Stimulated activated naive CD8-positive, alpha-beta T cell treated with anti-CD3 and anti-CD28 coated beads, Interleukin-15, Interleukin-2, amounts not matched to agents 100 ng/mL and 50 ng/mL, for 24 hours (primary cell): ENCODE measurements at regions not wholly inside any gene's neighbourhood (a gene's known extent, or its start where the extent isn't known, plus 50 kb on each side); places are given as distances from the start of the nearest gene placed in this dataset.

Source experiments
- H3K27ac Mint-ChIP-seq: one replicate; pipeline ENCODE4 v1.8.0; 2021; ENCODE audit warnings: mild to moderate bottlenecking, mixed read lengths
- H3K27me3 Mint-ChIP-seq: one replicate; pipeline ENCODE4 v1.8.0; 2021; ENCODE audit warnings: mixed read lengths
- H3K36me3 Mint-ChIP-seq: one replicate; pipeline ENCODE4 v1.8.0; 2021; ENCODE audit warnings: low read depth, mixed read lengths
- H3K4me1 Mint-ChIP-seq: one replicate; pipeline ENCODE4 v1.8.0; 2021; ENCODE audit warnings: low read depth, mixed read lengths
- H3K4me3 Mint-ChIP-seq: one replicate; pipeline ENCODE4 v1.8.0; 2021; ENCODE audit warnings: mild to moderate bottlenecking, mixed read lengths
- H3K9me3 Mint-ChIP-seq: one replicate; pipeline ENCODE4 v1.8.0; 2021; ENCODE audit warnings: mixed read lengths

- no peaks in the 10 kb centered on the region for H3K4me1 Mint-ChIP-seq
- no peaks in the 10 kb centered on the region for H3K27me3 Mint-ChIP-seq
- H3K36me3 Mint-ChIP-seq: no peaks in the 10 kb centered on the region
- no peak overlapping the region for H3K27ac Mint-ChIP-seq
- no peak overlapping the region for H3K4me3 Mint-ChIP-seq
- H3K9me3 Mint-ChIP-seq: no peaks in the 10 kb centered on the region
Observed at GRCh38 chr2:145464866-145465265, 944.9 kb upstream of the ZEB2 start.

- H3K27me3 Mint-ChIP-seq: no peaks in the 10 kb centered on the region
- H3K36me3 Mint-ChIP-seq: no peaks in the 10 kb centered on the region
- H3K4me3 Mint-ChIP-seq: no peak overlapping the region
- H3K4me1 Mint-ChIP-seq: no peaks in the 10 kb centered on the region
- no peak overlapping the region for H3K27ac Mint-ChIP-seq
- no peaks in the 10 kb centered on the region for H3K9me3 Mint-ChIP-seq
Observed at GRCh38 chr2:145460112-145460511, 940.2 kb upstream of the ZEB2 start.

- no peak overlapping the region for H3K4me3 Mint-ChIP-seq
- no peaks in the 10 kb centered on the region for H3K36me3 Mint-ChIP-seq
- no peak overlapping the region for H3K27ac Mint-ChIP-seq
- H3K4me1 Mint-ChIP-seq: no peaks in the 10 kb centered on the region
- H3K9me3 Mint-ChIP-seq: peaks cover 4% of the 10 kb centered on the region
- H3K27me3 Mint-ChIP-seq: peaks cover 13% of the 10 kb centered on the region
Observed at GRCh38 chr2:145431181-145431951, 911.4 kb upstream of the ZEB2 start.

GRCh38 chr2:145423809-145424208, 903.9 kb upstream of the ZEB2 start:
- Mint-ChIP-seq H3K4me1 (no peaks in the 10 kb centered on the region), H3K27ac (no peak overlapping the region), H3K36me3 (peaks cover 11% of the 10 kb centered on the region), H3K9me3 (peaks cover 30% of the 10 kb centered on the region), H3K27me3 (peaks cover 13% of the 10 kb centered on the region), H3K4me3 (no peak overlapping the region)

- H3K27ac Mint-ChIP-seq: no peak overlapping the region
- H3K4me3 Mint-ChIP-seq: no peak overlapping the region
- H3K27me3 Mint-ChIP-seq: peaks cover 13% of the 10 kb centered on the region
- H3K9me3 Mint-ChIP-seq: peaks cover 30% of the 10 kb centered on the region
- no peaks in the 10 kb centered on the region for H3K4me1 Mint-ChIP-seq
- peaks cover 11% of the 10 kb centered on the region for H3K36me3 Mint-ChIP-seq
Observed at GRCh38 chr2:145422576-145422975, 902.7 kb upstream of the ZEB2 start.

GRCh38 chr2:145421841-145422240, 901.9 kb upstream of the ZEB2 start:
- Mint-ChIP-seq H3K9me3 (peaks cover 31% of the 10 kb centered on the region), H3K27ac (no peak overlapping the region), H3K4me3 (no peak overlapping the region), H3K27me3 (peaks cover 14% of the 10 kb centered on the region), H3K4me1 (no peaks in the 10 kb centered on the region), H3K36me3 (peaks cover 11% of the 10 kb centered on the region)

GRCh38 chr2:145416640-145417039, 896.7 kb upstream of the ZEB2 start:
- Mint-ChIP-seq H3K36me3 (peaks cover 4% of the 10 kb centered on the region), H3K4me3 (no peak overlapping the region), H3K27me3 (peaks cover 31% of the 10 kb centered on the region), H3K9me3 (peaks cover 30% of the 10 kb centered on the region), H3K4me1 (peaks cover 11% of the 10 kb centered on the region), H3K27ac (no peak overlapping the region)

GRCh38 chr2:145415151-145415550, 895.2 kb upstream of the ZEB2 start:
- H3K27ac Mint-ChIP-seq: no peak overlapping the region
- H3K4me3 Mint-ChIP-seq: no peak overlapping the region
- no peaks in the 10 kb centered on the region for H3K36me3 Mint-ChIP-seq
- peaks cover 37% of the 10 kb centered on the region for H3K27me3 Mint-ChIP-seq
- H3K4me1 Mint-ChIP-seq: peaks cover 26% of the 10 kb centered on the region
- H3K9me3 Mint-ChIP-seq: peaks cover 19% of the 10 kb centered on the region

- Mint-ChIP-seq H3K27ac (no peak overlapping the region), H3K4me1 (peaks cover 28% of the 10 kb centered on the region), H3K9me3 (peaks cover 14% of the 10 kb centered on the region), H3K36me3 (no peaks in the 10 kb centered on the region), H3K4me3 (no peak overlapping the region), H3K27me3 (peaks cover 36% of the 10 kb centered on the region)
Observed at GRCh38 chr2:145413261-145414030, 893.5 kb upstream of the ZEB2 start.

GRCh38 chr2:145412155-145412554, 892.2 kb upstream of the ZEB2 start:
- peaks cover 14% of the 10 kb centered on the region for H3K9me3 Mint-ChIP-seq
- H3K36me3 Mint-ChIP-seq: no peaks in the 10 kb centered on the region
- H3K4me1 Mint-ChIP-seq: peaks cover 28% of the 10 kb centered on the region
- no peak overlapping the region for H3K4me3 Mint-ChIP-seq
- H3K27ac Mint-ChIP-seq: no peak overlapping the region
- peaks cover 40% of the 10 kb centered on the region for H3K27me3 Mint-ChIP-seq

GRCh38 chr2:145411493-145411892, 891.6 kb upstream of the ZEB2 start:
- Mint-ChIP-seq H3K4me3 (no peak overlapping the region), H3K36me3 (no peaks in the 10 kb centered on the region), H3K27ac (no peak overlapping the region), H3K9me3 (peaks cover 10% of the 10 kb centered on the region), H3K4me1 (peaks cover 28% of the 10 kb centered on the region), H3K27me3 (peaks cover 36% of the 10 kb centered on the region)

- Mint-ChIP-seq H3K27me3 (peaks cover 27% of the 10 kb centered on the region), H3K27ac (no peak overlapping the region), H3K4me3 (no peak overlapping the region), H3K36me3 (no peaks in the 10 kb centered on the region), H3K9me3 (no peaks in the 10 kb centered on the region), H3K4me1 (peaks cover 28% of the 10 kb centered on the region)
Observed at GRCh38 chr2:145410086-145410485, 890.2 kb upstream of the ZEB2 start.

GRCh38 chr2:145408980-145409379, 889.1 kb upstream of the ZEB2 start:
- Mint-ChIP-seq H3K4me3 (no peak overlapping the region), H3K4me1 (peaks cover 28% of the 10 kb centered on the region), H3K27me3 (peaks cover 27% of the 10 kb centered on the region), H3K36me3 (no peaks in the 10 kb centered on the region), H3K9me3 (no peaks in the 10 kb centered on the region), H3K27ac (no peak overlapping the region)

GRCh38 chr2:145404690-145405089, 884.8 kb upstream of the ZEB2 start:
- Mint-ChIP-seq H3K27ac (no peak overlapping the region), H3K9me3 (no peaks in the 10 kb centered on the region), H3K36me3 (no peaks in the 10 kb centered on the region), H3K27me3 (peaks cover 6% of the 10 kb centered on the region), H3K4me1 (no peaks in the 10 kb centered on the region), H3K4me3 (no peak overlapping the region)

GRCh38 chr2:145402706-145403277, 882.9 kb upstream of the ZEB2 start:
- Mint-ChIP-seq H3K4me1 (no peaks in the 10 kb centered on the region), H3K27ac (no peak overlapping the region), H3K36me3 (no peaks in the 10 kb centered on the region), H3K4me3 (no peak overlapping the region), H3K9me3 (no peaks in the 10 kb centered on the region), H3K27me3 (peaks cover 3% of the 10 kb centered on the region)
